Left forelimb (tissue), 1 donor: ENCODE measurements at regions not wholly inside any gene's neighbourhood (a gene's known extent, or its start where the extent isn't known, plus 50 kb on each side); places are given as distances from the start of the nearest gene placed in this dataset.

Experiments
- DNase-seq: peaks from one replicate; pipeline ENCODE4 v3.0.0-alpha.2; 2018; ENCODE audit warnings: low spot score

- DNase-seq, result no peak
Measured at GRCh38 chr1:209328196-209328595, 255.3 kb upstream of the CAMK1G start.

GRCh38 chr1:209335178-209335577 is 248.3 kb upstream of the CAMK1G start:
- DNase-seq, result no peak

GRCh38 chr1:209341146-209341545 is 242.4 kb upstream of the CAMK1G start:
- DNase-seq, result no peak

DNA sequence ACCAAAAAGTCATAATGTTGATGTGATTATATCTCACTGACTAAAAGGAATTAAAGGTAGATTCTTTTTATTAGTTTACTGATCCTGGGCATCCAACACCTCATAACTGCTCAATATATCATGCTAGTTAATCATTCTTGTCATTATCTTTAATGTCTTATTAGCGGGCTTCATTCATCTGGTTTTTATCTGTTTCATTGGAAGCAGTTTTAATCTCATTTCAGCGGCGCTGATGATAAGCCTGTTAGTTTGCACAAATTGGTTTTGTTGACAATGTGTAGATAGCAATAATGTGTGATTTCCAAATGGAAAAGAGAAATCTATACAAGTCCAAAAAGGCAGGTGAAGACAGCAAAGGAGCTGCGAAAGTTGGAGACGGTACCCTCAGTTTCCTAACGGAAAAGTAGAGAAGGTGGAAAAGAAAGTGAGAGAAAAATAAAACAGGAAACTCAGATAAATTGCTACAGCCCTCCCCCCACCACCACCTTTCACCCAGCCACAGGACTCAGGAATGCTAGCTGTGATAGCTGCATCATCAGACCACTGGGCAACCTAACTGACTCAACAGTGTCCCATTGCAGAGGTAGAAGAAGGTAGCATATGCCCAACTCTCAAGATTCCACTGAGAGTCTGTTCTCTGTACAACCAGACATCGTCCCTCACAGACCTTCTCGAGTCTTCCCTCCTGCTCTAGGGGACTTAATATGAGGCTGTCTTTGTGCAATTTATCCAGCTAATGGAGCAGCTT is 241.7 kb upstream of the CAMK1G start:
- DNase-seq, result no peak

DNA sequence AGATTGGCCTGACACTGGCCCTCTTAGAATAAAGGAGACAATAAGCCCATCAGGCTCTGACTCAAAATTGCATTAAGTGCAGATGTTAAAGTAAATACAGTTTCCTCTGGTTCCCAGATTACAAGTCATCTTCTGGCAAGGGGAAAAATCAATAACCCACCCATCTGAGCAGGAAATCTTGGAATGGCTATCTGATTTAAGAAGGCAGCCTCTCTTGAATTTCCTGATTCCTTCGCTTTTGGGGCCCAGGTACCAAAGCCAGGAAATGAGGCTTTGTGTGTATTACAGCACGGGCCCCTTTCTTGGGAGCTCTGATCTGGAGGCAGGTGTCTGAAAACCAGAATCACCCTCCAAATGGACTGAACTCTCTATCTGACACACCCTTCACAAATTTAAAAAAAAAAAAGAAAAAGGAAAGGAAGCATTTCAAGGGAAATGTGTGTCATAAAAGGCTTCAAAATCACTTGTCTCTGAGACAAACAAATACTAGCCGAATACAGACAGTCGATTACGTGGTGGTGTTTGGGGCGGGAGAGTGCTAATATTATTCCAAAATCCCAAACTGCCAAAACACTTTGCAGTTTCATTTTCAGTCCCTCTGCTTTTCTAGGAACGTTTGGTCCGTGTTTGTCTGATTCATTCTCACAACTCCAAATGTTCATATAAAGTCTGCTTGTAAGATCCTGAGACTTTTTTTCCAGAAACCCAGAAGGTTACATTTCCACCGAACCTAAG is 240.9 kb upstream of the CAMK1G start:
- no peak for DNase-seq

DNA sequence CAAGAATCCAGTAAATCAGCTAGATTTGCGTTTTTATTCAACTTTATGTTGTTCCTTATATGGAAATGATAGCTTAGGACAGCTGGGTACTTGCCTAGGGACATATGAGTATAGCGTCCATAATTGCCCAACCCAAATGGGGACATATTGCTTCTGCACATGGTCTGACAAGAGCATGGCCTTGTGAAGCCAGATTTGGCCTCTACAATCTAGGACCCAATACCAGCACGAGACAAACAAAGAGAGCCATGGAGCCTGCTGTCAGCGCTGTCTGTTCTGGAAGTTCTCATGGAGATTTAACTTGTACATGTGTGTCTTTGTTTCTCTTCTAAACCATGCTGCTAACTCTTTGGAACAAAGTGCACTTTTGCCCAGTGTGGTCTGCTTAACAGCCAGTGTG is 240.0 kb upstream of the CAMK1G start:
- no peak for DNase-seq

DNA sequence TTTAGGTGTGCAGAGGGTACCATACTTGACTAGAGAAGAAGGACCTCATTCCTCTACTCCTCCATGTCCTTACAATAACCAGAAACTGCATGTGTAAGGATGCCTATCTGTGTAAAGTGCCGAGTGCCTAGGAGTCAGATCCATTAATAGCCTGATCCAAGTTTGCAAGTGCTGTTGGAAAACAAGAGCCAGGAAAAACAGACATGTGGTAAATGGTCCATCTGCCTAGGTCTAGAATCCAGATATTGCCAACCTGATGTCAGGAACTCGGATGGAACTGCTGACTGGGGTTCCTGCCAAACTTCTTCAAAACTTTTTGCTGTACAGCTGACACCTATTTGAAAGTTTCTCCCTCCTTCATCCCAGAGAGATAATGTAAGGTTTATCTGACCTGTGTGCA is 239.4 kb upstream of the CAMK1G start:
- DNase-seq, result no peak

GRCh38 chr1:209349363-209350308 is 233.9 kb upstream of the CAMK1G start:
- DNase-seq, result no peak

- DNase-seq, result no peak
Measured at GRCh38 chr1:209353053-209353452, 230.5 kb upstream of the CAMK1G start.

DNA sequence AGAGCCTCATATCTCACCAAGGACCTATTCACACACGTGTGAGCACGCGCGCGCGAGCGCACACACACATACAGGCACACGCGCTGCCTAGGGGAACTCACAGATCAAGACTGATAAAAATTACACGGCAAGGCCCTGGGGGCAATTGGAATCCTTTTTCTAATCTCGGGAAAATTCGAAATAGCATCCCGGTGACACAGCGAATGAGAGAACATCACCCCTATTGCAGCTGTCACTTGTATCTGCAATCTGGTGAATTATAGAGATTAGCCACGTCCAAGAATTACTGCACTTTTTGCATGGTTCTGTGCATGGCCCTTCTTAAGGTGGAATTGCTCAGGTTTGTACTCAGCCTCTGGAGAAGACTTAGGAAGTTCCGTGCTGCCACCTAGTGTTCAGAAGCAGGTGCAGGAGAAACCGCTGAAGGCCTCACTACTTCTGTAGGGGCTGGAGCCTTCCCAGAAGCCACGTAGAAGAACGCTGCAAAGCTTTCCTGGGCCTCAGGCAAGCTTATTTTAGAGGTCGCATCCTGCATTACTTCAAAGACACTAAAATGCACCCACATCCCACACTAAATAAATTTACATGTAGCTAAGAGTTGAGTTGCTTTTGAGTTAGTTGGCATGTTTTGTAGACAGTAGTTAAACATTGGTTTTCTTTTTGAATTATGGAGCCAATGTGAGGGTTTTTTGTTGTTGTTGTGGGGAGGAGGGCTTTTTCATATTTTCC is 229.2 kb upstream of the CAMK1G start:
- DNase-seq, result peak; percentile 76

DNA sequence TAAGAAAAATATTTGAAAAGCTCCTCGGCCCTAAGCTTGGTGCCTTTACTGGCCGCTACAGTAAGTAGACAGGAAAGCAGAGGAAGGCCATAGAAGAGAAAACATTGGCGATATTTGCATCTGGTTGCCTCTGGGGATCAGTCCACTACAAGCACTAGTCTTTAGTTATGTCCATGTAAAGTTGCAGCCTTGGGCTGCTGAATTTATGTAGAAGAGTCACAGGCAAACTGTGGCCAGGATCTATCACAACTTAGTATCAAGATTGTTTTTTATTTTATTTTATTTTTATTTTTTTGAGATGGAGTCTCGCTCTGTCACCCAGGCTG is 228.7 kb upstream of the CAMK1G start:
- no peak for DNase-seq

GRCh38 chr1:209355415-209355814 is 228.1 kb upstream of the CAMK1G start:
- no peak for DNase-seq

- DNase-seq, result no peak
Measured at GRCh38 chr1:209356976-209357377, 226.5 kb upstream of the CAMK1G start.

- no peak for DNase-seq
Measured at GRCh38 chr1:209363112-209363511, 220.4 kb upstream of the CAMK1G start.

DNA sequence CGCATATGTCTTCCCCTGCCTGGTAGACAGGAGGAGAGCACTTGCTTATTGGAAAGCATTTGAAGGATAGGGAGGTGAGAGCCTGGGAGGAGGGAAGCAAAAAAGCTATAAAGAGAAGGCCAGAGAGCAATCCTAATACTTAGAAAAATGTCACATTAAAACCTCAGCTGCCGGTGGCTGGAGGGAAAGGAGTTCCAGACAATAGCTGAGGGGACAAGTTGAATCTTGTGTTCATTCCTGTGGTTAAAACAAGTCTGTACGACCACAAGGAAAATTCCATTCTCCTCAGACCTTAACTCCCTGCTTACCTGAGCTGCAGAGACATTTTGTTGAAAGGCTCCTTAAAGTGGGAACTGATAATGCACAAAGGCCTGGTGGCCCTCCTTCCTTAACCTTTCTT is 218.8 kb upstream of the CAMK1G start:
- no peak for DNase-seq

- DNase-seq, result no peak
Measured at GRCh38 chr1:209367061-209367772, 216.3 kb upstream of the CAMK1G start.

GRCh38 chr1:209368864-209369598 is 214.5 kb upstream of the CAMK1G start:
- DNase-seq, result peak; percentile 72

GRCh38 chr1:209370241-209370995 is 213.1 kb upstream of the CAMK1G start:
- DNase-seq, result no peak

DNA sequence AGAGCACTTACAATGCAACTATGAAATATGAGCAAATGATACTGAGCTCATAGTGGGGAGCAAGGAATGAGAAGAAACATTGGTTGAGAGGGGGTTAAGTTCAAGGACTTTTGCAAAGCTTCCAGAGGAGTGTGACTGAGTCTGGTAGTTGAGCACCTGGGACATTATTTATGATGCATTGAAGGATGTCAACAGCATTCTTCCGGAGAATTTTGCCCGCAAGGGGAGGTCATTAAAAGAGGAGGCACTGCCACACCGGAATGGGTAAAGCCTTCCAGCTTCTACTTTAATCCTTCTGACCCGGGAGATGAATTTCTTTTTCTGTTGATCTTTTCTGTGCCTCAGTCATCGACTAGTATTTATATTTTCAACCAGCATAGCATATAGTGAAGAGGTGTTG is 208.4 kb upstream of the CAMK1G start:
- no peak for DNase-seq
